Lung (tissue), 11 donors: ENCODE measurements at regions not wholly inside any gene's neighbourhood (a gene's known extent, or its start where the extent isn't known, plus 50 kb on each side); places are given as distances from the start of the nearest gene placed in this dataset.
"Not testable (repeated sequence)": the region's sequence is repeated elsewhere in the genome, so short reads cannot be mapped to it uniquely, and the experiment has no call there.

Source experiments
- ATAC-seq: fragments of 200-7000 bp; cut with Tn5 transposase; one replicate; pipeline ENCODE4 v1.9.1; 2020; ENCODE audit warnings: moderate number of reproducible peaks; ENCODE audit not compliant: insufficient read depth, low FRiP score
- DNase-seq, 3 donors: peaks; one replicate each; pipeline ENCODE4 v3.0.0-alpha.2; 2013 to 2017
- H3K27ac ChIP-seq, 2 donors: one replicate each; pipeline ENCODE4 v1.5.1; 2013; ENCODE audit warnings: mild to moderate bottlenecking in 2 of 2, moderate library complexity in 2 of 2, control low read depth in 1 of 2, inconsistent platforms in 1 of 2, low read depth in 1 of 2, low read length in 1 of 2
- H3K27me3 ChIP-seq, 3 donors: one replicate each; pipeline ENCODE4 v1.5.1; 2013; ENCODE audit warnings: low read length in 2 of 3; ENCODE audit not compliant: control insufficient read depth in 3 of 3, insufficient read depth in 3 of 3
- H3K36me3 ChIP-seq, 4 donors: one replicate each; pipeline ENCODE4 v1.5.1; 2013; ENCODE audit warnings: low read length in 4 of 4, mild to moderate bottlenecking in 1 of 4, moderate library complexity in 1 of 4; ENCODE audit not compliant: control insufficient read depth in 4 of 4, insufficient read depth in 4 of 4
- H3K4me1 ChIP-seq, 5 donors: one replicate each; pipeline ENCODE4 v1.5.1; 2013; ENCODE audit warnings: low read length in 5 of 5, mild to moderate bottlenecking in 2 of 5, moderate library complexity in 1 of 5; ENCODE audit not compliant: control insufficient read depth in 5 of 5, insufficient read depth in 5 of 5
- H3K4me3 ChIP-seq: one replicate; pipeline ENCODE4 v1.5.1; 2013; ENCODE audit warnings: mild to moderate bottlenecking, control low read depth, moderate library complexity
- H3K9ac ChIP-seq, 2 donors: one replicate each; pipeline ENCODE4 v1.5.1; 2013; ENCODE audit warnings: low read length in 2 of 2, control low read depth in 1 of 2; ENCODE audit not compliant: insufficient read depth in 1 of 2
- H3K9me3 ChIP-seq, 4 donors: one replicate each; pipeline ENCODE4 v1.5.1; 2013; ENCODE audit warnings: low read length in 3 of 4, mild to moderate bottlenecking in 1 of 4, moderate library complexity in 1 of 4; ENCODE audit not compliant: control insufficient read depth in 4 of 4, insufficient read depth in 3 of 4
- WGBS, 2 donors: extraction: QIAGEN DNeasy Blood & Tissue Kit; methylation state at CpG; one replicate each; pipeline ENCODE4 v1.1.7; 2013; 5-methylcytosine and 5-hydroxymethylcytosine counted together
- TF ChIP-seq, protein P1 (sequence below): IDR thresholded peaks from 2 replicates; pipeline ENCODE4 v1.5.1; 2012; ENCODE audit warnings: mild to moderate bottlenecking; ENCODE audit errors: control extremely low read depth, extremely low read depth
- donor health status: control.
- donor health status: control.
- donor health status: Bipolar disorder and iron deficiency.
- donor health status: healthy.
- donor health status: DM: yes; HTN: yes; CAD: no.

DNA sequence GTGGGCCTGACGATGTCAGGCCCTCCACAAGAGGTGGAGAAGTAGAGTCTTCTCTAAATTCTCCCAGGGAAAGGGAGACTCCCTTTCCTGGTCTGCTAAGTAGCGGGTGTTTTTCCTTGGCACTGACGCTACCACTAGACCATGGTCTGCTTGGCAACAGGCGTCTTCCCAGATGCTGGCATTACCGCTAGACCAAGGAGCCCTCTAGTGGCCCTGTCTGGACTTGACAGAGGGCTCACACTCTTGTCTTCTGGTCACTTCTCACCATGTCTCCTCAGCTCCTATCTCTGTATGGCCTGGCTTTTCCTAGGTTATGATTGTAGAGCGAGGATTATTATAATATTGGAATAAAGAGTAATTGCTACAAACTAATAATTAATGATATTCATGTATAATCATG lies 51.1 kb upstream of the RASSF6 start:
- peaks cover 0 to 23% (median 2%) of the 10 kb centered on the region in 5 donors for H3K4me1 ChIP-seq
- not testable (repeated sequence) for H3K9me3 ChIP-seq, DNase-seq, H3K9ac ChIP-seq, ATAC-seq, H3K36me3 ChIP-seq, H3K27ac ChIP-seq, H3K4me3 ChIP-seq, H3K27me3 ChIP-seq
- 92 to 95% methylated on average over 5 of the region's 6 CpGs for WGBS, 2 donors

DNA sequence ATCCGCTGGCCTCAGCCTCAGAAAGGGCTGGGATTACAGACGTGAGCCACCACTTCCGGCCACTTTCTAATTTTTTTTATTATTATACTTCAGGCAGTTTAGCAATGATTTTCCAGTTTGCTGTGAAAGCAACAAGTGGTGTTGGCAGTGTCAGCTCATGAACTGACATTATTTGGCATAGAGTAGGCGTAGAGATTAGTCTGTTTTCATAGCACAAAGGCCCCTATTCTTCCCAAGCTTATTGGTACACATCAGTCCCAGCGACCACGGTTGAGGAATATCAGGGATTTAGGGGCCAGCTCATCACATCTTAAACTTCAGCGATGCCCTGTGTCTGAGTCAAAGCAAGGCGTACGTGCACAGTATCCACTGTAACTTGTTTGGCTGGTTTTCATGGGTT lies 53.0 kb upstream of the RASSF6 start:
- Histone ChIP-seq H3K27me3 (no peaks in the 10 kb centered on the region), H3K9me3 (no peaks in the 10 kb centered on the region), H3K27ac (no peak overlapping the region), H3K4me3 (no peak overlapping the region), H3K36me3 (no peaks in the 10 kb centered on the region), H3K4me1 (peaks cover 0 to 26% (median 2%) of the 10 kb centered on the region in 5 donors), H3K9ac (no peak overlapping the region)
- ATAC-seq (no peak), DNase-seq (no peak)
- TF ChIP-seq, protein P1, sequence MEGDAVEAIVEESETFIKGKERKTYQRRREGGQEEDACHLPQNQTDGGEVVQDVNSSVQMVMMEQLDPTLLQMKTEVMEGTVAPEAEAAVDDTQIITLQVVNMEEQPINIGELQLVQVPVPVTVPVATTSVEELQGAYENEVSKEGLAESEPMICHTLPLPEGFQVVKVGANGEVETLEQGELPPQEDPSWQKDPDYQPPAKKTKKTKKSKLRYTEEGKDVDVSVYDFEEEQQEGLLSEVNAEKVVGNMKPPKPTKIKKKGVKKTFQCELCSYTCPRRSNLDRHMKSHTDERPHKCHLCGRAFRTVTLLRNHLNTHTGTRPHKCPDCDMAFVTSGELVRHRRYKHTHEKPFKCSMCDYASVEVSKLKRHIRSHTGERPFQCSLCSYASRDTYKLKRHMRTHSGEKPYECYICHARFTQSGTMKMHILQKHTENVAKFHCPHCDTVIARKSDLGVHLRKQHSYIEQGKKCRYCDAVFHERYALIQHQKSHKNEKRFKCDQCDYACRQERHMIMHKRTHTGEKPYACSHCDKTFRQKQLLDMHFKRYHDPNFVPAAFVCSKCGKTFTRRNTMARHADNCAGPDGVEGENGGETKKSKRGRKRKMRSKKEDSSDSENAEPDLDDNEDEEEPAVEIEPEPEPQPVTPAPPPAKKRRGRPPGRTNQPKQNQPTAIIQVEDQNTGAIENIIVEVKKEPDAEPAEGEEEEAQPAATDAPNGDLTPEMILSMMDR: no peak
- 88 to 91% methylated on average over 9 of the region's 9 CpGs for WGBS, 2 donors

DNA sequence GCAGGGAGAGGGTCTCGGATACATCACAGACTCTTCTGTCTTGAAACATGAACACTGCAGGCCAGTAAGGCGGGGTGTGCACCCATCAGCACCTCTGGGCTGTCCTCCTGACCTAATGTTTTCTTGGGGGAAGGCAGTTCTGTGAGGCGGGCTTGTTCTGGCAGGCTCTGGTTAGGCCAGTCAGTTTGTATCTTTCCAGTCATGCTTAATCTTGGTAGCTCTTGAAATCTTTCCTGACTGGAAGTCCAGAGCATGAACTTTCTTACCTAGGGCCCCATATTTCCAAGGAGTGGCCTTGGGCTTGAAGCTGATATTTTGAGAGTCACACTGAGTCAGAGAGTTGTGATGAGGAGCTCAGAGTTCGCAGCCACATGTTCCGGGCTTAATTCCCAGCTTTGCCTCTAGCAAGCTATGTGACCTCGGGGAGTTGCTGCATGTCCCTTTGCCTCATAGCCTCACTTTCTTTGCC lies 54.2 kb upstream of the RASSF6 start:
- no peak overlapping the region for H3K9ac ChIP-seq
- no peaks in the 10 kb centered on the region for H3K27me3 ChIP-seq
- H3K4me3 ChIP-seq: no peak overlapping the region
- no peak overlapping the region for H3K27ac ChIP-seq
- peaks cover 0 to 21% (median 2%) of the 10 kb centered on the region in 5 donors for H3K4me1 ChIP-seq
- 86 to 95% methylated on average over 6 of the region's 6 CpGs for WGBS, 2 donors
- DNase-seq: no peak
- no peaks in the 10 kb centered on the region for H3K9me3 ChIP-seq
- TF ChIP-seq, protein P1: no peak
- no peak for ATAC-seq
- no peaks in the 10 kb centered on the region for H3K36me3 ChIP-seq

DNA sequence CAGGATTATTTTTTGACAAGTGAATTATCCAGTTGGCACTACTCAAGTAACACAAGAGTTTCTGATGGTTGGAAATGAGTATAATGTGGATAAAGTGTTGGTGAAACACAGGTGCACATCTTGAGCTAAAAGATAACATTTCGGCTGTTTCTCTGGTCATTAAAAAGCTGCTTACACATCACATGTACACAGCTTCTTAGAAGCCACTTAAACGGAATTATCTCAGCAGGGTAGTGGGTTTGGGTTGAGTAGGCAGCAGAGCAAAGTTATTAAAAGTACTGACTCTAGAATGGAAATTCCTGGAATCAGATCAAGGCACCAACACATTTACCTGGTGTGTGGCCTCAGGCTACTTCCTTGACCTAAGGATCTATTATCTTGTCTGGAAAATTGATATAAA lies 55.4 kb upstream of the RASSF6 start:
- H3K9me3 ChIP-seq: no peaks in the 10 kb centered on the region

More for the DNA sequence above, 55.4 kb upstream of the RASSF6 start:
- TF ChIP-seq, protein P1: no peak
- ATAC-seq (no peak), DNase-seq (no peak)
- Histone ChIP-seq H3K4me3 (no peak overlapping the region), H3K9ac (no peak overlapping the region), H3K4me1 (peaks cover 0 to 12% (median 2%) of the 10 kb centered on the region in 5 donors), H3K36me3 (no peaks in the 10 kb centered on the region), H3K27me3 (no peaks in the 10 kb centered on the region), H3K27ac (no peak overlapping the region)
- 77 to 84% methylated on average over 2 of the region's 2 CpGs for WGBS, 2 donors
